WTC11 (cell line): ENCODE measurements at regions not wholly inside any gene's neighbourhood (a gene's known extent, or its start where the extent isn't known, plus 50 kb on each side); places are given as distances from the start of the nearest gene placed in this dataset.

Experiments used
- ATAC-seq: fragments of 200-7000 bp; cut with Tn5 transposase; 2 replicates; pipeline ENCODE4 v1.10.0; 2021; ENCODE audit warnings: mild to moderate bottlenecking, moderate library complexity
- CTCF ChIA-PET: fragments of 300-600 bp; sonication (Branson Sonifier 250); formaldehyde crosslinking; loops from one replicate; lab custom pipeline; 2021; ENCODE audit warnings: antibody characterized with exemption; lab: Charles Lee
- POLR2A ChIA-PET: fragments of 350-600 bp; sonication (Branson Sonifier 250); formaldehyde crosslinking; loops from one replicate; lab custom pipeline; 2021; ENCODE audit warnings: antibody characterized with exemption; lab: Charles Lee
- DNase-seq: peaks from one replicate; pipeline ENCODE4 v3.0.0; 2021; ENCODE audit warnings: low spot score
- H3K27ac Mint-ChIP-seq: 2 replicates; pipeline ENCODE4 v1.8.0; 2021; ENCODE audit warnings: mixed read lengths
- H3K27me3 Mint-ChIP-seq: 2 replicates; pipeline ENCODE4 v1.8.0; 2021; ENCODE audit warnings: low read depth, mild to moderate bottlenecking, moderate library complexity, mixed read lengths
- H3K36me3 Mint-ChIP-seq: 2 replicates; pipeline ENCODE4 v1.8.0; 2021; ENCODE audit warnings: mixed read lengths
- H3K4me1 Mint-ChIP-seq: 2 replicates; pipeline ENCODE4 v1.8.0; 2022; ENCODE audit warnings: mixed read lengths
- H3K4me3 Mint-ChIP-seq: 2 replicates; pipeline ENCODE4 v1.8.0; 2021; ENCODE audit warnings: mild to moderate bottlenecking, moderate library complexity, mixed read lengths
- H3K9me3 Mint-ChIP-seq: 2 replicates; pipeline ENCODE4 v1.8.0; 2021; ENCODE audit warnings: mixed read lengths
- AFF4 ChIP-seq: sonication (generic); formaldehyde crosslinking; IDR thresholded peaks from 2 replicates; pipeline ENCODE4 v1.8.1; 2023; ENCODE audit warnings: mild to moderate bottlenecking, missing genetic modification reagents, borderline replicate concordance
- CREM ChIP-seq: sonication (generic); formaldehyde crosslinking; IDR thresholded peaks from 2 replicates; pipeline ENCODE4 v1.8.1; 2022; ENCODE audit warnings: mild to moderate bottlenecking, missing genetic modification reagents, moderate library complexity
- FOXJ3 ChIP-seq: sonication (generic); formaldehyde crosslinking; IDR thresholded peaks from 2 replicates; pipeline ENCODE4 v1.9.0; 2021; ENCODE audit warnings: missing genetic modification reagents, mild to moderate bottlenecking, borderline replicate concordance
- GABPB1 ChIP-seq: sonication (generic); formaldehyde crosslinking; IDR thresholded peaks from 2 replicates; pipeline ENCODE4 v1.8.1; 2023; ENCODE audit warnings: mild to moderate bottlenecking, missing genetic modification reagents
- HMGA2 ChIP-seq: fragments of 250-450 bp; sonication (Bioruptor Pico); IDR thresholded peaks from 2 replicates; pipeline ENCODE4 v1.4.0; 2021; ENCODE audit warnings: mild to moderate bottlenecking, moderate library complexity
- OVOL2 ChIP-seq: fragments of 250-450 bp; sonication (Bioruptor Pico); IDR thresholded peaks from 2 replicates; pipeline ENCODE4 v1.9.0; 2021; ENCODE audit warnings: mild to moderate bottlenecking, borderline replicate concordance
- PRDM15 ChIP-seq: sonication (generic); formaldehyde crosslinking; IDR thresholded peaks from 2 replicates; pipeline ENCODE4 v1.8.0; 2022; ENCODE audit warnings: missing genetic modification reagents
- PREB ChIP-seq: sonication (generic); formaldehyde crosslinking; IDR thresholded peaks from 2 replicates; pipeline ENCODE4 v1.8.1; 2022; ENCODE audit warnings: mild to moderate bottlenecking, missing genetic modification reagents, moderate library complexity, borderline replicate concordance
- SMAD3 ChIP-seq: sonication (generic); formaldehyde crosslinking; IDR thresholded peaks from 2 replicates; pipeline ENCODE4 v1.8.0; 2022; ENCODE audit warnings: missing genetic modification reagents, mild to moderate bottlenecking, borderline replicate concordance
- STAT6 ChIP-seq: sonication (generic); formaldehyde crosslinking; conservative IDR thresholded peaks from 2 replicates; pipeline ENCODE4 v1.8.1; 2023; ENCODE audit warnings: mild to moderate bottlenecking, low read depth, missing genetic modification reagents, moderate library complexity
- TEAD4 ChIP-seq: sonication (generic); formaldehyde crosslinking; IDR thresholded peaks from 2 replicates; pipeline ENCODE4 v1.8.0; 2022; ENCODE audit warnings: mild to moderate bottlenecking, missing genetic modification reagents
- ZNF121 ChIP-seq: sonication (generic); formaldehyde crosslinking; IDR thresholded peaks from 2 replicates; pipeline ENCODE4 v1.8.0; 2023; ENCODE audit warnings: missing genetic modification reagents
- ZNF416 ChIP-seq: fragments of 250-450 bp; sonication (Bioruptor Pico); IDR thresholded peaks from 2 replicates; pipeline ENCODE4 v1.9.0; 2021; ENCODE audit warnings: mild to moderate bottlenecking, inconsistent platforms
- ZNF423 ChIP-seq: fragments of 250-450 bp; sonication (Bioruptor Pico); IDR thresholded peaks from 2 replicates; pipeline ENCODE4 v2.1.2; 2022; ENCODE audit warnings: mild to moderate bottlenecking, moderate library complexity
- ZNF512 ChIP-seq: sonication (generic); formaldehyde crosslinking; IDR thresholded peaks from 2 replicates; pipeline ENCODE4 v1.8.1; 2022; ENCODE audit warnings: missing genetic modification reagents, borderline replicate concordance
- TF ChIP-seq, protein P1 (sequence below): sonication (generic); formaldehyde crosslinking; IDR thresholded peaks from 2 replicates; pipeline ENCODE4 v1.8.0; 2022; ENCODE audit warnings: mild to moderate bottlenecking, missing genetic modification reagents
- TF ChIP-seq, protein P2 (sequence below): sonication (generic); formaldehyde crosslinking; IDR thresholded peaks from 2 replicates; pipeline ENCODE4 v1.8.0; 2023; ENCODE audit warnings: missing genetic modification reagents
- TF ChIP-seq, protein P3 (sequence below): fragments of 250-450 bp; sonication (Bioruptor Pico); IDR thresholded peaks from 2 replicates; pipeline ENCODE4 v1.9.0; 2021; ENCODE audit warnings: mild to moderate bottlenecking

- peaks cover 20% of the 10 kb centered on the region for H3K9me3 Mint-ChIP-seq
- TF ChIP-seq HMGA2 (CRISPR knock-in tag) = no peak
- no peak overlapping the region for H3K4me3 Mint-ChIP-seq
- no peaks in the 10 kb centered on the region; the same call in 1 of the 2 replicates for H3K27me3 Mint-ChIP-seq
- H3K4me1 Mint-ChIP-seq = peaks cover 19% of the 10 kb centered on the region
- peaks cover 18% of the 10 kb centered on the region for H3K36me3 Mint-ChIP-seq
- ChIA-PET CTCF (no interaction called here), POLR2A (no interaction called here)
- no peak for DNase-seq
- H3K27ac Mint-ChIP-seq = no peak overlapping the region
- no peak for ATAC-seq
These were observed 52.1 kb downstream of the STYXL2 start for GRCh38 chr1:167145965-167146364.

DNA sequence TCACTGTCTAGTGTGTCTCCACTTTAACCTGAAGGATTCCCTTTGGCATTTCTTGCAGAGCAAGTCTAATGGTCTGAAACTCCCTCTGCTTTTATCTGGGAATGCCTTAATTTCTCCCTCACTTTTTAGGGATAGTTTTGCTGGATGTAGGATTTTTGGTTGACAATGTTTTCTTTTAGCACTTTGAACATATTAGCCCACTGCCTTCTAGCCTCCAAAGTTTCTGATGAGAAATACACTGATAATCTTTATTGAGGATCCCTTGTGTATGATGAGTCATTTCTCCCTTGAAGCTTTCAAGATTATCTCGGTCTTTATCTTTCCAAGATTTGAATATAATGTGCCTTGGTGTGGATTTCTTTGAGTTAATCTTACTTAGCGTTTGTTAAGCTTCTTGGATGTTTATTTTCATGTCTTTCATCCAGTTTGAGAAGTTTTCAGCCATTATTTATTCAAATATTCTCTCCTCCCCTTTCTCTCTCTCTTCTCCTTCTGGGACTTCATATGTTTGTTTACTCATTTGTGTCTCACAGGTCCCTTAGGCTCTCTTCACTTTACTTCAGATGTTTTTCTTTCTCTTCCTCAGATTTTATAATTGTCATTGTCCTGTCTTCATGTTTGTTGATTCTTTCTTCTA is 53.1 kb downstream of the STYXL2 start:
- CTCF ChIA-PET = interaction anchor here (1.7 kb wide), 1 partner anchor 87 kb away, joined by 4 read pairs; no protein-coding TSS in a partner anchor
- DNase-seq (no peak), ATAC-seq (no peak)
- Mint-ChIP-seq H3K9me3 (peaks cover 20% of the 10 kb centered on the region), H3K4me1 (peaks cover 20% of the 10 kb centered on the region), H3K27ac (no peak overlapping the region), H3K36me3 (peaks cover 18% of the 10 kb centered on the region), H3K4me3 (no peak overlapping the region), H3K27me3 (no peaks in the 10 kb centered on the region; the same call in 1 of the 2 replicates)
- POLR2A ChIA-PET = no interaction called here
- TF ChIP-seq, protein P1, sequence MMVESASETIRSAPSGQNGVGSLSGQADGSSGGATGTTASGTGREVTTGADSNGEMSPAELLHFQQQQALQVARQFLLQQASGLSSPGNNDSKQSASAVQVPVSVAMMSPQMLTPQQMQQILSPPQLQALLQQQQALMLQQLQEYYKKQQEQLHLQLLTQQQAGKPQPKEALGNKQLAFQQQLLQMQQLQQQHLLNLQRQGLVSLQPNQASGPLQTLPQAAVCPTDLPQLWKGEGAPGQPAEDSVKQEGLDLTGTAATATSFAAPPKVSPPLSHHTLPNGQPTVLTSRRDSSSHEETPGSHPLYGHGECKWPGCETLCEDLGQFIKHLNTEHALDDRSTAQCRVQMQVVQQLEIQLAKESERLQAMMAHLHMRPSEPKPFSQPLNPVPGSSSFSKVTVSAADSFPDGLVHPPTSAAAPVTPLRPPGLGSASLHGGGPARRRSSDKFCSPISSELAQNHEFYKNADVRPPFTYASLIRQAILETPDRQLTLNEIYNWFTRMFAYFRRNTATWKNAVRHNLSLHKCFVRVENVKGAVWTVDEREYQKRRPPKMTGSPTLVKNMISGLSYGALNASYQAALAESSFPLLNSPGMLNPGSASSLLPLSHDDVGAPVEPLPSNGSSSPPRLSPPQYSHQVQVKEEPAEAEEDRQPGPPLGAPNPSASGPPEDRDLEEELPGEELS (CRISPR knock-in tag) = no peak
- no peak for TF ChIP-seq PRDM15 (CRISPR knock-in tag)
- no peak for TF ChIP-seq PREB (CRISPR knock-in tag)
- TF ChIP-seq CREM (CRISPR knock-in tag) = no peak
- TF ChIP-seq ZNF416 (CRISPR knock-in tag) = no peak
- TF ChIP-seq ZNF512 = no peak
- TF ChIP-seq, protein P2, sequence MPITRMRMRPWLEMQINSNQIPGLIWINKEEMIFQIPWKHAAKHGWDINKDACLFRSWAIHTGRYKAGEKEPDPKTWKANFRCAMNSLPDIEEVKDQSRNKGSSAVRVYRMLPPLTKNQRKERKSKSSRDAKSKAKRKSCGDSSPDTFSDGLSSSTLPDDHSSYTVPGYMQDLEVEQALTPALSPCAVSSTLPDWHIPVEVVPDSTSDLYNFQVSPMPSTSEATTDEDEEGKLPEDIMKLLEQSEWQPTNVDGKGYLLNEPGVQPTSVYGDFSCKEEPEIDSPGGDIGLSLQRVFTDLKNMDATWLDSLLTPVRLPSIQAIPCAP = no peak
- TF ChIP-seq STAT6 = no peak
- no peak for TF ChIP-seq AFF4 (CRISPR knock-in tag)
- no peak for TF ChIP-seq OVOL2
- TF ChIP-seq ZNF121 (CRISPR knock-in tag) = no peak
- TF ChIP-seq, protein P3, sequence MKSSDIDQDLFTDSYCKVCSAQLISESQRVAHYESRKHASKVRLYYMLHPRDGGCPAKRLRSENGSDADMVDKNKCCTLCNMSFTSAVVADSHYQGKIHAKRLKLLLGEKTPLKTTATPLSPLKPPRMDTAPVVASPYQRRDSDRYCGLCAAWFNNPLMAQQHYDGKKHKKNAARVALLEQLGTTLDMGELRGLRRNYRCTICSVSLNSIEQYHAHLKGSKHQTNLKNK (CRISPR knock-in tag) = no peak
- no peak for TF ChIP-seq ZNF423 (CRISPR knock-in tag)
- no peak for TF ChIP-seq GABPB1
- TF ChIP-seq SMAD3 (CRISPR knock-in tag) = no peak
- TF ChIP-seq TEAD4 (CRISPR knock-in tag) = no peak
- no peak for TF ChIP-seq FOXJ3 (CRISPR knock-in tag)
